Cardiac muscle cell (in vitro differentiated cells and primary cell): ENCODE measurements at regions not wholly inside any gene's neighbourhood (a gene's known extent, or its start where the extent isn't known, plus 50 kb on each side); places are given as distances from the start of the nearest gene placed in this dataset.

Experiments
- DNase-seq, 2 donors: peaks; one replicate each; pipeline versions ENCODE4 v3.0.0 to v3.0.0-alpha.2; 2010 to 2017; ENCODE audit warnings: low read depth in 1 of 2, low spot score in 1 of 2
- H3K27ac ChIP-seq: fragments of 200-600 bp; sonication (generic); 2 replicates; pipeline ENCODE4 v1.5.1; 2016
- H3K27me3 ChIP-seq: fragments of 200-600 bp; sonication (generic); 2 replicates; pipeline ENCODE4 v1.6.0; 2016; ENCODE audit warnings: control low read depth
- H3K36me3 ChIP-seq: fragments of 200-600 bp; sonication (generic); 2 replicates; pipeline ENCODE4 v1.5.1; 2016; ENCODE audit warnings: control low read depth
- H3K4me1 ChIP-seq: fragments of 200-600 bp; sonication (generic); 2 replicates; pipeline ENCODE4 v1.8.1; 2017; ENCODE audit warnings: low read depth, mild to moderate bottlenecking, mixed run types
- H3K4me3 ChIP-seq: fragments of 200-600 bp; sonication (generic); 2 replicates; pipeline ENCODE4 v1.5.1; 2016; ENCODE audit warnings: mild to moderate bottlenecking
- H3K9me3 ChIP-seq: fragments of 200-600 bp; sonication (generic); 2 replicates; pipeline ENCODE4 v1.5.1; 2017; ENCODE audit warnings: low read depth, mild to moderate bottlenecking, control low read depth
- TF ChIP-seq, protein P1 (sequence below): IDR thresholded peaks from 2 replicates; pipeline ENCODE4 v1.5.1; 2012; ENCODE audit warnings: low read depth, mild to moderate bottlenecking, low read length

GRCh38 chr13:76813000-76813691, 73.1 kb downstream of the KCTD12 start:
- no peaks in the 10 kb centered on the region for H3K4me1 ChIP-seq
- peak in 1 of 2 donors; percentile 45 for DNase-seq
- no peaks in the 10 kb centered on the region for H3K9me3 ChIP-seq
- no peaks in the 10 kb centered on the region for H3K27me3 ChIP-seq
- H3K36me3 ChIP-seq, result no peaks in the 10 kb centered on the region
- H3K27ac ChIP-seq, result no peak overlapping the region
- no peak overlapping the region for H3K4me3 ChIP-seq
- TF ChIP-seq, protein P1, sequence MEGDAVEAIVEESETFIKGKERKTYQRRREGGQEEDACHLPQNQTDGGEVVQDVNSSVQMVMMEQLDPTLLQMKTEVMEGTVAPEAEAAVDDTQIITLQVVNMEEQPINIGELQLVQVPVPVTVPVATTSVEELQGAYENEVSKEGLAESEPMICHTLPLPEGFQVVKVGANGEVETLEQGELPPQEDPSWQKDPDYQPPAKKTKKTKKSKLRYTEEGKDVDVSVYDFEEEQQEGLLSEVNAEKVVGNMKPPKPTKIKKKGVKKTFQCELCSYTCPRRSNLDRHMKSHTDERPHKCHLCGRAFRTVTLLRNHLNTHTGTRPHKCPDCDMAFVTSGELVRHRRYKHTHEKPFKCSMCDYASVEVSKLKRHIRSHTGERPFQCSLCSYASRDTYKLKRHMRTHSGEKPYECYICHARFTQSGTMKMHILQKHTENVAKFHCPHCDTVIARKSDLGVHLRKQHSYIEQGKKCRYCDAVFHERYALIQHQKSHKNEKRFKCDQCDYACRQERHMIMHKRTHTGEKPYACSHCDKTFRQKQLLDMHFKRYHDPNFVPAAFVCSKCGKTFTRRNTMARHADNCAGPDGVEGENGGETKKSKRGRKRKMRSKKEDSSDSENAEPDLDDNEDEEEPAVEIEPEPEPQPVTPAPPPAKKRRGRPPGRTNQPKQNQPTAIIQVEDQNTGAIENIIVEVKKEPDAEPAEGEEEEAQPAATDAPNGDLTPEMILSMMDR, result no peak

DNA sequence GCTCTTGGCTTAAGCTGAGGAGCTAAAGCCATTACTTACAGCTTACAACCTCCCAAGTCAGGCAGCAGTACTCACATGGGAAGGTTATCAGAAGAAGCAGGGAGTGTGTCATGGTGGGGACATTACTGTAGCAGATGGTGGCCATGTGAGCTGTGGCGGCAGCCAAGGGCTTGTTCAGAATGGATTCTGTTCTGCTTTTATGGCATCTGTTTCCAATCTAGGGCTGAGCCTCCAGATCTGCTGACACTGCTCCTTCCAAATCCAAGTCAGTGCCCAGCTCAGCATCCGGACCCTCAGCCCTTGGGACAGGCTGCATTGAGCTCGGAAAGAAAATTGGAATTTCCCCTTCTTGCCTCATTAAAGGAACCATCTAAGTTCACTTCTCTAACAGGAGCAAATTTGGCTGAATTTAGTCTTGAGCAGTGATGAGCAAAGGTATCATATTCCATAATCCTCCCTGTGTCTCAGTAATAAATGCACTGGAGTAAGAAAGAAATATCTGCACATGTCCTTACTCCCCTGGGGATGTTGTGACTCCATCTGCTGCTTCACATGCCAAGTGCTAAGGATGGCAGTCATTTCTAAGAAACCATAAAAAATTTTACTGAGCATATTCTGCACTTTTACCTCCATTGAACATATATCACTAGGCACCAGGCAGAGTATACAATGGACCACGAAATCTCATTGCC, 73.9 kb downstream of the KCTD12 start:
- no peaks in the 10 kb centered on the region for H3K36me3 ChIP-seq
- H3K9me3 ChIP-seq, result no peaks in the 10 kb centered on the region
- no peaks in the 10 kb centered on the region for H3K27me3 ChIP-seq
- H3K4me3 ChIP-seq, result no peak overlapping the region
- peak in 1 of 2 donors; percentile 32 for DNase-seq
- no peaks in the 10 kb centered on the region for H3K4me1 ChIP-seq
- TF ChIP-seq, protein P1, result no peak
- H3K27ac ChIP-seq, result no peak overlapping the region

GRCh38 chr13:76809389-76809788, 76.8 kb downstream of the KCTD12 start:
- TF ChIP-seq, protein P1, result no peak
- Histone ChIP-seq H3K4me3 (no peak overlapping the region), H3K27ac (no peak overlapping the region), H3K36me3 (no peaks in the 10 kb centered on the region), H3K9me3 (no peaks in the 10 kb centered on the region), H3K27me3 (no peaks in the 10 kb centered on the region), H3K4me1 (no peaks in the 10 kb centered on the region)
- no peak for DNase-seq

DNA sequence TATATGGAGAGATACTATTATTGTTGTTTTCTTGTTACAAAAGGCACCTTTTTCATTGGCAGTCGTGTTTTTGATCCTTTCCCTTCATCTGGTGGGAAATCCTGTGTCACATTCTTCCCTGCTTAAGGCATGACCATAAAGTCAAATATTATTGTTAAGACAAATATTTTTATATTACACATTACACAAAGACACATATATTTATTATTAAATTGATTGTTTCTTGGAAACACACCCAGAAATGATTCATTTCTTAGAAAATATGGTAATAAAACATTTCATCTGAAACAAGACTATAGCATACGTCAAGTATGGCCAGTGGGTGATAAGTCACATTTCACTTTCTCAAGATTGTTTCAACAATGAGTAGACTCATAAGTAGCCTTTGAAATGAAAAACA, 77.3 kb downstream of the KCTD12 start:
- Histone ChIP-seq H3K4me1 (no peaks in the 10 kb centered on the region), H3K36me3 (no peaks in the 10 kb centered on the region), H3K4me3 (no peak overlapping the region), H3K27ac (no peak overlapping the region), H3K27me3 (no peaks in the 10 kb centered on the region), H3K9me3 (no peaks in the 10 kb centered on the region)
- TF ChIP-seq, protein P1, result no peak
- DNase-seq, result peak in 1 of 2 donors; percentile 43

GRCh38 chr13:76804801-76805200, 81.4 kb downstream of the KCTD12 start:
- no peaks in the 10 kb centered on the region for H3K4me1 ChIP-seq
- H3K27me3 ChIP-seq, result no peaks in the 10 kb centered on the region
- H3K27ac ChIP-seq, result no peak overlapping the region
- TF ChIP-seq, protein P1, result no peak
- H3K4me3 ChIP-seq, result no peak overlapping the region
- no peaks in the 10 kb centered on the region for H3K36me3 ChIP-seq
- DNase-seq, result no peak
- no peaks in the 10 kb centered on the region for H3K9me3 ChIP-seq
